Central memory CD8-positive, alpha-beta T cell (primary cell): ENCODE measurements at regions not wholly inside any gene's neighbourhood (a gene's known extent, or its start where the extent isn't known, plus 50 kb on each side); places are given as distances from the start of the nearest gene placed in this dataset.

Experiments
- ATAC-seq: fragments of 150-1000 bp; cut with Tn5 transposase; replicated peaks from 2 replicates; pipeline ENCODE4 v1.10.0; 2022; ENCODE audit warnings: mild to moderate bottlenecking, moderate FRiP score, moderate number of reproducible peaks; ENCODE audit not compliant: poor library complexity, severe bottlenecking; ENCODE audit errors: extremely low read depth
- DNase-seq, 2 donors: peaks; one replicate each; pipeline ENCODE4 v3.0.0; 2021; ENCODE audit warnings: low spot score in 2 of 2
- H3K27ac Mint-ChIP-seq: one replicate; pipeline ENCODE4 v1.8.0; 2022; ENCODE audit warnings: low read depth, mild to moderate bottlenecking, moderate library complexity, mixed read lengths
- H3K27me3 Mint-ChIP-seq: one replicate; pipeline ENCODE4 v1.8.0; 2022; ENCODE audit warnings: mixed read lengths
- H3K36me3 Mint-ChIP-seq: one replicate; pipeline ENCODE4 v1.8.0; 2022; ENCODE audit warnings: mild to moderate bottlenecking, moderate library complexity, mixed read lengths; ENCODE audit not compliant: insufficient read depth
- H3K4me1 Mint-ChIP-seq: one replicate; pipeline ENCODE4 v1.8.0; 2022; ENCODE audit warnings: mixed read lengths
- H3K4me3 Mint-ChIP-seq: one replicate; pipeline ENCODE4 v1.8.0; 2022; ENCODE audit warnings: mild to moderate bottlenecking, moderate library complexity, mixed read lengths
- H3K9me3 Mint-ChIP-seq: one replicate; pipeline ENCODE4 v1.8.0; 2022; ENCODE audit warnings: mixed read lengths

DNA sequence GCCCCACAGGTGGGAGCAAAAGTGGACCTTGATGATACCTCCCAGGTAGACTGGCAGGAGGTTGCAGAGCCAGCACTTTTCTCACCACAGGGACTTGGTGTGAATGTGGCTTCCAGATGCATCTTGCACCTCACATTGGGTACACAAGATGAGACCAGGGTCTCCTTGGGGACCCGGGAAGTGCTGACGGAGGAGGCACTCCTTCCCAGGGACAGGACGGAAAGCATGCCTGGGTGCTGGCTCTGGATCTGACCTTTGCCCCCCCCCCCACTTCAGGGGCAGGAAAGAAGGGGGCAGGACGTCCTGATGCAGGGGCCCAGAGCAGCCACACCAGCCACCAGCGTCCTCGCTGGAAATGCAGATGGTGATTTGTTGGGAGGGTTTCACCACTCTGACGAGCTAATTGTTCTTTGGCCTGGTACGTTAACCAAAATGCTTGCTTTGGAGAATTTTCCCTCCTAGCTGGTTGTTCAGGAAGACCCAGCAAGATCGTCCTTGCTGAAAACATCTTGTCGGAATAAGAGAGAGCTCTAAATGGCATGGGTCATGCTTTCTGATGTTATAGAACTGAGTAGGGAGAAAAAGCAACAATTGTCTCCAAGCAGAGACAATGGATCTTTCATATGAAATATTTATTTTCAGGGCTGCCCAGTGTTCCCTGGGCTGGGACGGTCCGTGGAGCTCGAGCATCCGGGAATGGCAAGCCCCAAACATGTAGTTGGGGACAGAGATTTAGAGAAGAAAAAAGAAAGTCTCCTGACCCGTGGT, 74.4 kb upstream of the PPARA start:
- no peak for DNase-seq
- peaks cover 35% of the 10 kb centered on the region for H3K4me1 Mint-ChIP-seq
- H3K4me3 Mint-ChIP-seq = no peak overlapping the region
- H3K36me3 Mint-ChIP-seq = peaks cover 12% of the 10 kb centered on the region
- no peaks in the 10 kb centered on the region for H3K9me3 Mint-ChIP-seq
- peak overlapping the region; percentile 57 for H3K27ac Mint-ChIP-seq
- ATAC-seq = no peak
- H3K27me3 Mint-ChIP-seq = no peaks in the 10 kb centered on the region

DNA sequence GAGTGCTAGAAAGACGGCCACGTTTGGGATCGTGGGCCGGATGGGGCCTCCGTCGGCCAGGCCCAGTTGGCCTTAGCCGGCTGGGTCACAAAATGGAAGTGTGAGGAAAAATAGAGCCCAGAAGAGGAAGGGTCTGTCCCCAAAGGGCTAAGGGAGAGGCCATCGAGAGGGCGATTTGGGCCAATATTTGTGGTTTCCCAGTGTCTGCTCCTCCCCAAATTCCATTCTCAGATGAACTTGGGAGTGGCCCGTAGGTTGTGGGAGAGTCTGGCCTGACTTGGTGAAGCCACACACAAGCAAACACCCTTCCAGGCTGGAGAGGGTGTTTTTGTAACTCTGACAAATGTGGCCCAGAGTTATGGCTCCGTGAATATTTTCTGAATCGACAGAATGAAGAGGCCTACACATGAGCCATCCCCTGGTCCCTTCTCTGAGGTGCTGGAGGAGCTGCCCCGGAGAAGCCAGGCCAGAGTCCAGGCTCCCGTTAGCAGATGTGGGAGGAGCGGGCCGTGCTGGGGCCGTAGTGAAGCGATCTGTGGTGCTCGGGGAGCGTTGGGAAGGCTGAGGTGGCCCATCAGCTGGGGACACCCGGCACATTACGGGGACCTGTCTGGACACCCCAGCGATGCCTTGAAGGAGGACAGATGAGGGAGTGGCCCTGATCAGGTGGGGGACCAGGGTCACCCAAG, 73.5 kb upstream of the PPARA start:
- peaks cover 36% of the 10 kb centered on the region for H3K4me1 Mint-ChIP-seq
- H3K27me3 Mint-ChIP-seq = no peaks in the 10 kb centered on the region
- DNase-seq (no peak), ATAC-seq (no peak)
- peak overlapping the region; percentile 57 for H3K27ac Mint-ChIP-seq
- H3K36me3 Mint-ChIP-seq = peaks cover 10% of the 10 kb centered on the region
- no peaks in the 10 kb centered on the region for H3K9me3 Mint-ChIP-seq
- H3K4me3 Mint-ChIP-seq = no peak overlapping the region

- Mint-ChIP-seq H3K9me3 (no peaks in the 10 kb centered on the region), H3K27me3 (no peaks in the 10 kb centered on the region), H3K36me3 (peaks cover 12% of the 10 kb centered on the region), H3K27ac (no peak overlapping the region), H3K4me1 (peaks cover 37% of the 10 kb centered on the region), H3K4me3 (no peak overlapping the region)
- no peak for ATAC-seq
- no peak for DNase-seq
Observed at GRCh38 chr22:46077669-46078099, 72.6 kb upstream of the PPARA start.

- ATAC-seq (no peak), DNase-seq (no peak)
- Mint-ChIP-seq H3K36me3 (peaks cover 12% of the 10 kb centered on the region), H3K27ac (no peak overlapping the region), H3K27me3 (no peaks in the 10 kb centered on the region), H3K4me1 (peaks cover 34% of the 10 kb centered on the region), H3K9me3 (no peaks in the 10 kb centered on the region), H3K4me3 (no peak overlapping the region)
Observed at GRCh38 chr22:46078241-46079092, 71.9 kb upstream of the PPARA start.

DNA sequence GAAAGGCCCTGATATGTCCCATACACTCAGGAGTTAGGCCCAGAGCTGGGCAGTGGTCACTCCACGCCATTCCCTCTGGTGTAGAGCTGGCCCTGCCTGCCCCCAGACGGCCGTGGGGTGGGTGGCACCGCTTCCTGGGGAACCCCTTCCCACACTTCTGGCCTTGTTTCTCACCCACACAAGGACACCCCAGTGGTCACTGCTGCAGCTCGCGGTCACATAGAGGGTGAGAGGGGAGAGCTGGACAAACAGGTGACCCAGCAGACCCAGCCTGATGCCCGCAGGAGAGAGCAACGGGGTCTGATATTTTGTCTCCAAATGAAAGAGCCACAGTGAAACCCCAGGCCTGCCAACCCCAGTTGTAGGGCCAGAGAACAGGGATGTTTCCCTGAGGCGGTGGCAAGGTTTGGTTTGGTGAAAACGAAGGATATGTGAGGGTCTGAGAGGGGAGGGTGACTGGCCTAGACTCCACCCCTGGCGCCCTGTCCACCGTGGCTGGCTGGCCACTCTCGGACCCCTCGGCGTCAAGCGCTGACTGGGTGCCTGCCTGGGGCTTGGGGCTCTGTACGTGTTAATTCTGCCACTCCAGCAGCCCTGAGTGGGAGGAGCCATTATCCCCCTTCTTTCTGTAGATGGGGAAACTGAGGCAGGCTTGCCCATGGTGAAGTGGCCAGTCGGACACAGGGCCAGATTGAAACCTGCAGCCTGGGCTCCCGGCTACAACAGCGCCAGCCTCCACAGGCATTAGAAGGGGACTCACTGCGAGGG, 71.0 kb upstream of the PPARA start:
- no peak for ATAC-seq
- no peak for DNase-seq
- Mint-ChIP-seq H3K4me3 (no peak overlapping the region), H3K27me3 (no peaks in the 10 kb centered on the region), H3K27ac (no peak overlapping the region), H3K36me3 (peaks cover 12% of the 10 kb centered on the region), H3K9me3 (no peaks in the 10 kb centered on the region), H3K4me1 (peaks cover 32% of the 10 kb centered on the region)

DNA sequence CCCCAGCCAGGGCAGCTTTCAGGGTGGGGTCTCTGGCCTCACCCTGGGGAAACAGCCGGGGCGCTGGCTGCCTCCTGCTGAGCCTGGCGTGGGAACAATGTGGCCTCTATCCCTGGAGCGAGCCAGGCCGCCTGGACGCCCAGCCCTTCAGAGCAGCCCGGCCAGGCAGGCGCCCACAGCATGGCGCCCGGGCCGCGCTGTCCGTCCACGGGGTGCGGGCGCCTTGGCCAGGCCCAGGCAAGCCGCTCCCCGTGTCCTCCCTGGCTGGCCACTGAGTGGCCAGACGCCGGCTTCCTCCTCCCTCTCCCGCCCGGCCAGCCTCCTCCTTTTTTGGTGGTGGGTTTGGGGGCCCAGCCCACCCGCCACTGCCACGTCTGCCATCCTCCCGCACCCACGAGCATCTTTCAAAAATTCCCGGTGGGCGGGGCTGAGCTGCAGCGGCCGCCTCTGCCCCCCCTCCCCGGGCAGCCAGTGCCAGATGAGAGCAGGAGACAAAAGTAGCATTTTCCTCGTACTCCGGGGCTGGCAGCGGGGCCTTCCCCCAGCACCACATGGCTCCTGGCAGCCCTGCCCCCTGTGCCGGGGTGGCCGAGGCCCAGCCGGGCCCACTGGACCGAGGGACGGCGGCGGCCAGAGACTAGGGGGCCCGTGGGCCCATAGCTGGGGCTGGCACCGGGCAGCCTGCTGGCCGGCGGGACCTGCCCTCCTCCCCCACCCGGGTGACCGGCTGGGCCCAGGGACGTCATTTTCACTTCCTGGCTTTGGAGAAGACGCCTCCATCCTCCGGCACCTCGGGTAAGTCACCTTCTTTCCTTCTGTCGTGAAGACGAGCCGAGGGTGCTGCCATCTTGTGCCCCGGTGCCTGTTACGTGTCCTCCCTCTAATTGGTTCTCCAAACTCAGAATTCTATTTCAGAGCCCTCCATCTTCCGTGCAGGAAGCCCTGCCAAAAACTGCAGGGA, 70.2 kb upstream of the PPARA start:
- H3K27me3 Mint-ChIP-seq = no peaks in the 10 kb centered on the region
- no peak overlapping the region for H3K27ac Mint-ChIP-seq
- no peaks in the 10 kb centered on the region for H3K9me3 Mint-ChIP-seq
- ATAC-seq = no peak
- H3K4me3 Mint-ChIP-seq = no peak overlapping the region
- H3K4me1 Mint-ChIP-seq = peaks cover 36% of the 10 kb centered on the region
- DNase-seq = no peak
- peaks cover 7% of the 10 kb centered on the region for H3K36me3 Mint-ChIP-seq

DNA sequence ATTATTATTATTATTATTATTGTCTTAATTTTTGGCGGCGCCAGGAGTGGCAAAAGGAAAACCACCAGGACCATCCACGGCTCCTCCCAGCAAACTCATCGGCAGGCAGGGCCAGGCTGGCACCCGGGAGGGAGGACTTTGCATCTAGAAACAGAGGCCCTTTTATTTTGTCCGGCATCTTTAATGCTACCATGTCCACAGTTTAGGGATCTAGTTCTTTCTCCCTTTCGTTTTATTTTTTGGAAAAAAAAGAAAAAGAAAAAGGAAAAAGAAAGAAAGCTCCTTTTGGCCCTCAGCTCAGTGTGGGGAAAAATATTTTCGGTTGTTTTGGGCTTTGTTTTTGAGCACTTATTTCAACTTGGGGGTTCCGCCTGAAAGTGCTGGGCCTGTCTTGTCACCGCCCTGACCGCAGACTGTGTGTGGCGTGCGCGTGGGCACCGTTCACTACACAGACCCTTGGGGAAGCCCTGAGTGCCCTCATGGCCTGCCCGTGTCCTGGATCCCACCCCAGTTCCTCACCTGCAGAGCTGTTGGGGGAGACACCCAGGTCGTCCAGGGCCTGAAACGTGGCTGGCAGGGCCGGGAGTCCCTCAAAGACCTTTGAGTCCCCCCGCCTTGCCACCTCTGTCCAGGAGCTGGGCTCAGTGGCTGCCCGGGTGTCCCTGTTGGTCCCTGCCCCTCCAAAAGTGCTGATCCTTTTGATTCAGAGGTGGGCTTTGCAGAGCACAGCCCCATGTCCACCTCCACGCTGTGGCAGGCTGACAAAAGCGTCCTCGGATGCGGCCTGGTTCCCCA, 69.1 kb upstream of the PPARA start:
- Mint-ChIP-seq H3K4me1 (peaks cover 28% of the 10 kb centered on the region), H3K27ac (no peak overlapping the region), H3K4me3 (no peak overlapping the region), H3K9me3 (no peaks in the 10 kb centered on the region), H3K27me3 (no peaks in the 10 kb centered on the region), H3K36me3 (peaks cover 7% of the 10 kb centered on the region)
- no peak for ATAC-seq
- DNase-seq = no peak

DNA sequence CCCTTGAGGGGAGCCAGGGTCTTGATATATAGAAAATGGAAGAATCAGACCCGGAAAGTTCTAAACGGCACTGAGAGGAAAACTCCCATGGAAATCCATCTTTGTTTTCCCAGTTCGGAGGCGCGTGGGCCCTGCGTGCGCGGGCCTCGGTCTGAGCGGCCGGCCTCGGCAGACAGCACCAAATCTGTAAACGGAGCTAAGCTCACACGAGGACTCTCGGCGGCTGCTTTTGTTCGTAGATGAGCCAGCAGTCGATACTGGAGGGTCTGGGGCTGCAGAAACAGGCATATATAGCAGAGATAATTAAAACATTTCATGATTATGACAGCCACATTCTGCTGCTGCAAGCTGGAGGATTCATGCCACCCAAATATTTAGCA, 68.5 kb upstream of the PPARA start:
- Mint-ChIP-seq H3K27ac (no peak overlapping the region), H3K27me3 (no peaks in the 10 kb centered on the region), H3K9me3 (no peaks in the 10 kb centered on the region), H3K4me1 (peaks cover 22% of the 10 kb centered on the region), H3K36me3 (peaks cover 7% of the 10 kb centered on the region), H3K4me3 (no peak overlapping the region)
- ATAC-seq = no peak
- DNase-seq = no peak

DNA sequence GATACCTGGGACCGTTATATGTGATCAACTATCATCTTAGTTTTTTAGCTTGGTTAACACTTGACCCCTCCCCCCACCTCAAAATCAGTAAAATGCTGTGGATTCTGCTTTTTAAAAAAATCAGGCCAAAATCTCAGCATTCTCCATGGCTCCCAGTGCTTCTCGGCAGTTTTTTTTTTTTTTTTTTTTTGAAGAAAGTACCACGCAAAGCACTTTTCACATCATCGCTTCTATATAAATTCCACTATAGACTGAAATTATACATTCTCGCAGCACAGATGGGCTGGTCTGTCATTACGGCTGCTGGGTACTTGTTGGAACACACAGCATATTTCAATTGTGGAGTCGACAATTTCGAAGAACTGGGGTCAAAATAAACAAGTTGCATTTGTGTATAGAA, 67.7 kb upstream of the PPARA start:
- H3K4me3 Mint-ChIP-seq = no peak overlapping the region
- H3K36me3 Mint-ChIP-seq = peaks cover 8% of the 10 kb centered on the region
- ATAC-seq = no peak

GRCh38 chr22:46083383-46084350, 66.7 kb upstream of the PPARA start:
- Mint-ChIP-seq H3K27ac (no peak overlapping the region), H3K4me1 (peaks cover 15% of the 10 kb centered on the region), H3K4me3 (no peak overlapping the region), H3K27me3 (no peaks in the 10 kb centered on the region), H3K9me3 (no peaks in the 10 kb centered on the region), H3K36me3 (peaks cover 8% of the 10 kb centered on the region)
- ATAC-seq (no peak), DNase-seq (no peak)

More for the DNA sequence above, 67.7 kb upstream of the PPARA start:
- H3K27ac Mint-ChIP-seq = no peak overlapping the region
- H3K4me1 Mint-ChIP-seq = peaks cover 15% of the 10 kb centered on the region
- DNase-seq = no peak
- no peaks in the 10 kb centered on the region for H3K27me3 Mint-ChIP-seq
- H3K9me3 Mint-ChIP-seq = no peaks in the 10 kb centered on the region
